Lower leg skin (tissue), 4 donors: ENCODE measurements at regions not wholly inside any gene's neighbourhood (a gene's known extent, or its start where the extent isn't known, plus 50 kb on each side); places are given as distances from the start of the nearest gene placed in this dataset.

Experiments
- DNase-seq, 2 donors: peaks; one replicate each; pipeline ENCODE4 v3.0.0-alpha.2; 2019; ENCODE audit warnings: low spot score in 2 of 2
- H3K4me3 ChIP-seq: fragments of 200-600 bp; sonication (generic); 2 replicates; pipeline ENCODE4 v1.5.1; 2017; ENCODE audit warnings: mild to moderate bottlenecking, low read depth; ENCODE audit not compliant: poor library complexity, severe bottlenecking
- CTCF ChIP-seq, 3 donors: fragments of 450-650 bp; IDR thresholded peaks; one replicate each; pipeline ENCODE4 v1.5.1; 2016; ENCODE audit warnings: antibody characterized with exemption in 3 of 3, mild to moderate bottlenecking in 3 of 3, moderate library complexity in 2 of 3
- POLR2A ChIP-seq, 2 donors: fragments of 450-650 bp; IDR thresholded peaks; one replicate each; pipeline ENCODE4 v1.6.1; 2016 to 2017; ENCODE audit warnings: antibody characterized with exemption in 2 of 2, mild to moderate bottlenecking in 1 of 2, moderate library complexity in 1 of 2
- WGBS, 2 donors: methylation state at CpG; one replicate each; pipeline ENCODE4 v1.1.5; 2018; 5-methylcytosine and 5-hydroxymethylcytosine counted together
- intact Hi-C: fragments of 100-400 bp; cut with DNase I; formaldehyde crosslinking; loops from one replicate; pipeline ENCODE4 v1.15.0; 2023; ENCODE audit warnings: low total_unique reads

- intact Hi-C loops: no loop called here
- 67 to 75% methylated on average over 1 of the region's 1 CpG for WGBS, 2 donors
These were observed 711.6 kb upstream of the LRRC4C start for GRCh38 chr11:42171046-42171445.

GRCh38 chr11:42172441-42172840 lies 713.0 kb upstream of the LRRC4C start:
- DNase-seq: no peak
- no peak overlapping the region for H3K4me3 ChIP-seq
- no peak for TF ChIP-seq CTCF (IDR thresholded peaks at IDR 0.05)
- no peak for TF ChIP-seq POLR2A (IDR thresholded peaks at IDR 0.05)
- intact Hi-C loops: no loop called here
- WGBS, 2 donors: 61 to 76% methylated on average over 3 of the region's 3 CpGs

More at GRCh38 chr11:42171046-42171445, 711.6 kb upstream of the LRRC4C start:
- no peak for DNase-seq
- TF ChIP-seq CTCF (IDR thresholded peaks at IDR 0.05) (no peak), POLR2A (IDR thresholded peaks at IDR 0.05) (no peak)
- H3K4me3 ChIP-seq: no peak overlapping the region

- intact Hi-C loops: no loop called here
- TF ChIP-seq CTCF (IDR thresholded peaks at IDR 0.05): no peak
- TF ChIP-seq POLR2A (IDR thresholded peaks at IDR 0.05): no peak
- WGBS, 2 donors: 49 to 67% methylated on average over 1 of the region's 1 CpG
- no peak for DNase-seq
- H3K4me3 ChIP-seq: no peak overlapping the region
These were observed 715.8 kb upstream of the LRRC4C start for GRCh38 chr11:42175203-42175602.

- TF ChIP-seq CTCF (IDR thresholded peaks at IDR 0.05) (no peak), POLR2A (IDR thresholded peaks at IDR 0.05) (no peak)
- intact Hi-C loops: no loop called here
- H3K4me3 ChIP-seq: no peak overlapping the region
- WGBS, 2 donors: 19 to 67% methylated on average over 2 of the region's 2 CpGs
- DNase-seq: no peak
These were observed 719.8 kb upstream of the LRRC4C start for GRCh38 chr11:42179216-42179615.

- 27 to 39% methylated on average over 3 of the region's 3 CpGs for WGBS, 2 donors
- TF ChIP-seq CTCF (IDR thresholded peaks at IDR 0.05) (no peak), POLR2A (IDR thresholded peaks at IDR 0.05) (no peak)
- intact Hi-C loops: no loop called here
- no peak overlapping the region for H3K4me3 ChIP-seq
- no peak for DNase-seq
These were observed 736.0 kb upstream of the LRRC4C start for GRCh38 chr11:42195289-42196013.

- DNase-seq: no peak
- TF ChIP-seq POLR2A (IDR thresholded peaks at IDR 0.05) (no peak), CTCF (IDR thresholded peaks at IDR 0.05) (no peak)
- intact Hi-C loops: no loop called here
- 79 to 80% methylated on average over 6 of the region's 6 CpGs for WGBS, 2 donors
- H3K4me3 ChIP-seq: no peak overlapping the region
These were observed 740.9 kb upstream of the LRRC4C start for GRCh38 chr11:42200311-42200710.
